MM.1S (cell line): ENCODE measurements at regions not wholly inside any gene's neighbourhood (a gene's known extent, or its start where the extent isn't known, plus 50 kb on each side); places are given as distances from the start of the nearest gene placed in this dataset.
A peak's percentile ranks its signal among the peaks of the same experiment; 100 is the strongest.

Experiments
- DNase-seq: peaks from one replicate; pipeline ENCODE4 v3.0.0-alpha.2; 2015
- H2AFZ ChIP-seq: fragments of 300-600 bp; sonication (generic); 2 replicates; pipeline ENCODE4 v1.6.0; 2016; ENCODE audit warnings: antibody characterized with exemption, low read length
- H3F3A ChIP-seq: fragments of 300-600 bp; sonication (generic); 2 replicates; pipeline ENCODE4 v1.6.1; 2016; ENCODE audit warnings: mild to moderate bottlenecking, antibody characterized with exemption, low read length, moderate library complexity, mixed read lengths; ENCODE audit not compliant: insufficient read depth
- H3K27ac ChIP-seq: fragments of 300-600 bp; sonication (generic); 2 replicates; pipeline ENCODE4 v1.5.1; 2016; ENCODE audit warnings: mild to moderate bottlenecking, low read length
- H3K27me3 ChIP-seq: fragments of 300-600 bp; sonication (generic); replicated peaks from 2 replicates; pipeline ENCODE4 v1.6.0; 2016; ENCODE audit warnings: low read length; ENCODE audit not compliant: insufficient read depth
- H3K36me3 ChIP-seq: fragments of 300-600 bp; sonication (generic); replicated peaks from 2 replicates; pipeline ENCODE4 v1.6.1; 2016; ENCODE audit warnings: mild to moderate bottlenecking, low read length, mixed read lengths; ENCODE audit not compliant: insufficient read depth
- H3K4me1 ChIP-seq: fragments of 300-600 bp; sonication (generic); 2 replicates; pipeline ENCODE4 v1.6.1; 2016; ENCODE audit warnings: low read length, mixed read lengths
- H3K4me2 ChIP-seq: fragments of 300-600 bp; sonication (generic); 2 replicates; pipeline ENCODE4 v1.6.0; 2016; ENCODE audit warnings: low read depth, low read length
- H3K4me3 ChIP-seq: fragments of 300-600 bp; sonication (generic); 2 replicates; pipeline ENCODE4 v1.5.1; 2016; ENCODE audit warnings: low read length, mixed read lengths
- H3K79me2 ChIP-seq: fragments of 300-600 bp; sonication (generic); 2 replicates; pipeline ENCODE4 v1.6.1; 2016; ENCODE audit warnings: mixed run types, low read length, mixed read lengths
- H3K9ac ChIP-seq: fragments of 300-600 bp; sonication (generic); 2 replicates; pipeline ENCODE4 v1.6.1; 2016; ENCODE audit warnings: low read length, mixed read lengths
- H3K9me2 ChIP-seq: fragments of 300-600 bp; sonication (generic); replicated peaks from 2 replicates; pipeline ENCODE4 v1.6.1; 2016; ENCODE audit warnings: mild to moderate bottlenecking, low read length, mixed read lengths; ENCODE audit not compliant: insufficient read depth
- H3K9me3 ChIP-seq: fragments of 300-600 bp; sonication (generic); replicated peaks from 2 replicates; pipeline ENCODE4 v1.6.1; 2016; ENCODE audit warnings: mild to moderate bottlenecking, low read length, mixed read lengths; ENCODE audit not compliant: insufficient read depth
- H4K20me1 ChIP-seq: fragments of 300-600 bp; sonication (generic); 2 replicates; pipeline ENCODE4 v1.6.1; 2016; ENCODE audit warnings: mild to moderate bottlenecking, low read length, moderate library complexity, mixed read lengths; ENCODE audit not compliant: insufficient read depth
- EZH2 ChIP-seq: fragments of 300-600 bp; sonication (generic); optimal IDR thresholded peaks from 2 replicates; pipeline ENCODE3; 2017; ENCODE audit warnings: low read depth, mild to moderate bottlenecking, antibody characterized with exemption, low read length, mixed read lengths
- EZH2phosphoT487 ChIP-seq: fragments of 300-600 bp; sonication (generic); IDR thresholded peaks from 2 replicates; pipeline ENCODE4 v1.6.1; 2018; ENCODE audit warnings: antibody characterized with exemption, low read length
- TF ChIP-seq, protein P1 (sequence below): fragments of 300-600 bp; sonication (generic); IDR thresholded peaks from 2 replicates; pipeline ENCODE4 v1.5.1; 2016; ENCODE audit warnings: antibody characterized with exemption, low read length, mixed read lengths

DNA sequence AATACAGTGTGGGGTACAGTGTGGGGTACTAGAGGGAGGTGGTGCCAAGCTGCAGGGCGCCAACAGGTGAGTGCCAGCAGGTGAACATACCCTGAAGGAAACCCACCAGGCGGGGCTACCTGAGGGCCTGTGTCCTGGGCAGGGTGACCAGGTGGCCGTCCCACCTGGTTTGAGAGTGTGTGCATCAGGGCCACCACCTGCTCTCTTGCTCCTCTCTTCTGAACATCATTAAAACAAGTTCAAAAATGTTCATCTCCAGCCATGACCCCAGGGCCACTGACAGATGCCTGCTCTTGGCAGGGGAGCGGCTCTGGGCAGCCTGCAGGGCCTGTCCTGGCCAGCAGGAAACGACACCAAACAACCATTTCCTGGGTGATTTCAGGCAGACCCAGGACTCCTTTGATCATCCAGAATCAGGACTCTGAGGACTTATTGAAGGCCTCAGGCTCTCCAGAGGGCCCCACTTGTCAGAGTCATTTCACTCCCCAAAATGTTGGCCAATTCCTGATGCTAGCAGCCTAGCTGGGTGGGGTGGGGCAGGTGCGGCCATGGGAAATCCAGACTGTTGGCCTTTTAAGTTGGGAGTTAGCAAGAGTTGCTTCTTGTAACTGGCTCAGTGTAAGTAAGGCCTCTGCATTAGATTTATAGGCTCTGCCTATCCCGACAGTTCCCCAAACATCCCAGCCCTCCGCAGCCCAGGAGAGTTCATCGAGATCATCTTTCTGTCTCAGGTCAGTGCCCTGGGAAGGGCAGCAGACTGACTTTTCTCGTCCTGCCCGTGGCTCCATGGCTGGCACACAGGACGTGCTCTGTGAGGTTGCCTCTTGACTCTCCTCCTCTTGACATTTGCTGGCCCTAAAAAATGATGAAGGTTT, 111.5 kb upstream of the ZNF236 start:
- H3K27ac ChIP-seq, result no peak overlapping the region
- no peaks in the 10 kb centered on the region for H3K27me3 ChIP-seq
- no peaks in the 10 kb centered on the region for H3K36me3 ChIP-seq
- no peaks in the 10 kb centered on the region for H3K4me1 ChIP-seq
- no peak overlapping the region for H3K4me2 ChIP-seq
- H2AFZ ChIP-seq, result no peak overlapping the region
- DNase-seq, result no peak
- TF ChIP-seq, protein P1, sequence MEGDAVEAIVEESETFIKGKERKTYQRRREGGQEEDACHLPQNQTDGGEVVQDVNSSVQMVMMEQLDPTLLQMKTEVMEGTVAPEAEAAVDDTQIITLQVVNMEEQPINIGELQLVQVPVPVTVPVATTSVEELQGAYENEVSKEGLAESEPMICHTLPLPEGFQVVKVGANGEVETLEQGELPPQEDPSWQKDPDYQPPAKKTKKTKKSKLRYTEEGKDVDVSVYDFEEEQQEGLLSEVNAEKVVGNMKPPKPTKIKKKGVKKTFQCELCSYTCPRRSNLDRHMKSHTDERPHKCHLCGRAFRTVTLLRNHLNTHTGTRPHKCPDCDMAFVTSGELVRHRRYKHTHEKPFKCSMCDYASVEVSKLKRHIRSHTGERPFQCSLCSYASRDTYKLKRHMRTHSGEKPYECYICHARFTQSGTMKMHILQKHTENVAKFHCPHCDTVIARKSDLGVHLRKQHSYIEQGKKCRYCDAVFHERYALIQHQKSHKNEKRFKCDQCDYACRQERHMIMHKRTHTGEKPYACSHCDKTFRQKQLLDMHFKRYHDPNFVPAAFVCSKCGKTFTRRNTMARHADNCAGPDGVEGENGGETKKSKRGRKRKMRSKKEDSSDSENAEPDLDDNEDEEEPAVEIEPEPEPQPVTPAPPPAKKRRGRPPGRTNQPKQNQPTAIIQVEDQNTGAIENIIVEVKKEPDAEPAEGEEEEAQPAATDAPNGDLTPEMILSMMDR, result no peak
- TF ChIP-seq EZH2phosphoT487, result no peak
- no peak for TF ChIP-seq EZH2
- H3K4me3 ChIP-seq, result no peak overlapping the region
- no peaks in the 10 kb centered on the region for H3K79me2 ChIP-seq
- no peak overlapping the region for H3K9ac ChIP-seq
- H4K20me1 ChIP-seq, result no peaks in the 10 kb centered on the region
- no peaks in the 10 kb centered on the region for H3F3A ChIP-seq
- no peaks in the 10 kb centered on the region for H3K9me2 ChIP-seq
- H3K9me3 ChIP-seq, result no peaks in the 10 kb centered on the region

DNA sequence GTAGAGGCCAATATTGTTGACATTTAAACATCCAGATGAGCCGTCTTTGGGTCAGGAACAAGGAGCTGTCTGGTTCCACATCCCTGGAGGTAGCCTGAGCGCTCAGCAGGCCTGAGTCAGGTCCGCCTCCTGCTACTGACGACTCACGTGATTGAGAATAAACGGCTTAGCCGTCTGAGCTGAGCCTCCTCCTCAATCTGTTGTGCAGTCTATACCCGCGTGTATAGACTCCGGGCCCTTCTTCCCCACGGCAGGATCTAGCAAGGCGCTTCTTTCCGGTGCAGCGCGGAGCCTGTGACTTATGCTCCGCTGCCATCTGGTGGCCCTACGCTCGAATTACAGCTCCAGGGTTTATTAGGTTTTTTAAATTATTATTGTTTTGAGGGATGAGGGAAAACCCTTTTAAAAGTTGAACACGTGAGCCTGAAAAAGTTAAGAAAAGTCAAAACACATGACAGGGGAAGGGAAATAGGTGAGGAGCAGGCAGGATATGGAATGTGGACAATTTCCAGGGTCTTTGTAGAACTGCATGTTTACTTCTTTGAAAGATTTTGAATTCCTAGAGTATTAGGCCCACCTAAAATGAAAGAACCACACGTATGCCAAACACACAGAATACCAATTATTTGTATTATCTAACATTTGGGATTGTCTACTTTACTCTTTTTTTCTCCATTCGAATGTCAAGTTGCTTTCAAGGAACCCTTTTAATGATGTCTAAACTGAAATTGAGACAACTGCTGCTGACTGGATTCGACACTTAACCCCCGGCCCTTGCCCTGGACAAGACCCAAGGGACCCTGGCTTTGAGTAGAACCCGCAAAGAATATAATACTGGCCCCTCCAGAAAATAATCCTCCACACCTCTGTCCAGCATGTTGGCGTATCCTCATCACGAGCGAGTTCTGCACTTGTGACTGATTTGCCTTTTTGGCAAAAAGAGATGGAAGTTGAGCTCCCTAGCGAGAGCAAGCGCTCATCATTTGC, 112.4 kb upstream of the ZNF236 start:
- no peaks in the 10 kb centered on the region for H3K9me2 ChIP-seq
- no peak overlapping the region for H3K27ac ChIP-seq
- H4K20me1 ChIP-seq, result no peaks in the 10 kb centered on the region
- H3F3A ChIP-seq, result no peaks in the 10 kb centered on the region
- H3K79me2 ChIP-seq, result no peaks in the 10 kb centered on the region
- no peaks in the 10 kb centered on the region for H3K36me3 ChIP-seq
- H3K9ac ChIP-seq, result no peak overlapping the region
- H3K4me3 ChIP-seq, result 0 out of 2 replicates have a peak overlapping the region, but pooled peaks have one; percentile 8
- peak overlapping the region; percentile 46; the same call in 1 of the 2 replicates for H3K4me2 ChIP-seq
- DNase-seq, result peak; percentile 66
- H3K9me3 ChIP-seq, result no peaks in the 10 kb centered on the region
- no peaks in the 10 kb centered on the region for H3K4me1 ChIP-seq
- no peaks in the 10 kb centered on the region for H3K27me3 ChIP-seq
- H2AFZ ChIP-seq, result peak overlapping the region; percentile 62
- TF ChIP-seq EZH2phosphoT487 (no peak), EZH2 (no peak)
- TF ChIP-seq, protein P1, result peak; percentile 87

DNA sequence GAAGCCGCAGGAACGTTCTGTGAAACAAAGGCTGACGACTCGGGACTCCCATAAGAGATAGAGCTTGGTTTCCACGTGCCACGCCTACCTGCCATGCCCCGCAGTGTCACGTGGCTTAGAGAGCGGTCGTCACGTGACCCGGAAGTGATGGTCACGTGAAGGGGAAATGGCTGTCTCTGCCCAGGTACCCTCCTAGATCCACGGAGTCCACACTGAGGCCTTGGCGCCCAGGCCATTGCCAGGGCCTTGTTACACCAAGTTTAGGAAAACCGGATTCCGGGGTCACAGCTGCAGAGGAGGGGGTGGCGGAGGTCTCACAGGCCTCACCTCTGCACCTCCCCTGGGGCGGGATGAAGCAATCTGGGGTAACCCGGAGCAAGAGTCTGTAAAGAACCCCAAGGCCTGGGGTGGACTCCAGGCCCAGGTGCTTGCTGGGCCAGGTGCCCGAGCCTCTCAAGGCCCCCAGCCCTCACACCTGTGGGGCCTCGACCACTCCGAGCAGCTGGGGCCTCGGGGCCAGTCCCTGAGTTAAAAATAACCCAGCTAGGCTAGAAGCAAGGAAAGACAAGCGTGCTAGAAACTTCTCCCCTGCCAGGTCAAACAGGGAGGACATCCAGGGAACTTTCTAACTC, 113.5 kb upstream of the ZNF236 start:
- no peak overlapping the region for H3K9ac ChIP-seq
- H3K9me3 ChIP-seq, result no peaks in the 10 kb centered on the region
- no peaks in the 10 kb centered on the region for H3K36me3 ChIP-seq
- H4K20me1 ChIP-seq, result no peaks in the 10 kb centered on the region
- no peak overlapping the region for H3K4me2 ChIP-seq
- TF ChIP-seq, protein P1, result no peak
- TF ChIP-seq EZH2phosphoT487 (no peak), EZH2 (no peak)
- no peak overlapping the region for H3K4me3 ChIP-seq
- no peaks in the 10 kb centered on the region for H3K79me2 ChIP-seq
- no peaks in the 10 kb centered on the region for H3F3A ChIP-seq
- H3K27ac ChIP-seq, result no peak overlapping the region
- no peaks in the 10 kb centered on the region for H3K9me2 ChIP-seq
- H3K27me3 ChIP-seq, result no peaks in the 10 kb centered on the region
- H3K4me1 ChIP-seq, result no peaks in the 10 kb centered on the region
- H2AFZ ChIP-seq, result no peak overlapping the region
- DNase-seq, result no peak
